GM21825 (cell line): ENCODE measurements at regions not wholly inside any gene's neighbourhood (a gene's known extent, or its start where the extent isn't known, plus 50 kb on each side); places are given as distances from the start of the nearest gene placed in this dataset.

Experiments used
- ATAC-seq: cut with Tn5 transposase; IDR thresholded peaks from one replicate; pipeline ENCODE4 v1.9.1; 2021; ENCODE audit warnings: mild to moderate bottlenecking, moderate library complexity; ENCODE audit not compliant: unreplicated experiment

DNA sequence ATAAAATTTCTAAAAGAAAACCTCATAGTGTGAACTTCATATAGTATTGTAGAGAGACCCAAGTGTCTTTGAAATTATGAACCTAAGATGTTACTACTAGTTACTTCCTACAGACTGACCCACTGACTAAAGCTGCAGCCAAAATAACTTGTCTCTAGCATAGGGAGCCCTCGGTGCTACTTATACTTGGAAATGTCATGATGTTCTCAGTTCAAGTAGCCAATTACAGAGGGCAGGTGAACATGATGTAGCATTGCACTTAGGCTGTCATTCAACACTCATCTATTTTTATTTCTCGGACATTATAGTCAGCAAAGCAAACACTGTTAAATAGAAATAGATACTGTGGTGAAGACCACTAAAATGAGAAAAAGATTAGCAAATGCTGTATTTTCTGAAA lies 165.6 kb downstream of the AREG start:
- ATAC-seq = no peak

GRCh38 chr4:74612837-74613236 lies 167.9 kb downstream of the AREG start:
- no peak for ATAC-seq

- no peak for ATAC-seq
These were observed 168.3 kb downstream of the AREG start for GRCh38 chr4:74613266-74613665.

DNA sequence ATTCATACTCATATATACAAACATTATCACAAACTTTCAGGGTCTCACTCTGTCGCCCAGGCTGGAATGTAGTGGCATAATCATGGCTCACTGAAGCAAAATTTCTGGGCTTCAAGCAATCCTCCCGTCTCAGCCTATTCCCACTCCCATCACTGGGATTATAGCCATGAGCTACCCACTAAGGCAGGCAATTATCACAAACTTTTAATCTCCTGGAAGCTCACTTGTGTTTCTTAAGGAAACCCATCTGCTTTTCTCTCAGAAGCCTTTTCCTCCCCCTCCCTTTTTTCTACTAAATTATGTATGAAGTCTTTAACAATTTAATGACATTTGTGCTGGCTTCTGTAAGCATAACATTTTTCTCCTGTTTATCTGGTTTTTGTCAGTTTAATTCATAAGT lies 170.5 kb downstream of the AREG start:
- no peak for ATAC-seq

DNA sequence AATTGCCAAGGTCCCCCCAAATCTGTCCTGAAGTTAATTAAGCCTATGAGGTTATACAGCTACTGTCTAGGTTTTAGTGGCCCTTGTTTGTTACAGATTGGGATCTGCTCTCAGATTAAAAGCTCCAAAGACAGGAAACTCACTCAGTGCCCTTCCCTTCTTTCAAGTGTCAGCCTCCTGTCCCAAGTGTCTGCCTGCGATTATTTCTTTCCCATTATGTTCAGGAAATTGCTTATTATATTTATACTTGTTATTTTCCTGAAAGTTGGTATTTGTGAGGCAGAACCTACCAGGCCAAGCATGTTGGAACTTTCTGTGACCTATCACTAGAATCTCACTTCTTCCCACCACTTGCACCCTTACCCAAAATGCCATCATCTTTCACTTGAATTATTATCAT lies 173.2 kb downstream of the AREG start:
- ATAC-seq = no peak

- ATAC-seq = no peak
These were observed 173.7 kb downstream of the AREG start for GRCh38 chr4:74618659-74619058.

DNA sequence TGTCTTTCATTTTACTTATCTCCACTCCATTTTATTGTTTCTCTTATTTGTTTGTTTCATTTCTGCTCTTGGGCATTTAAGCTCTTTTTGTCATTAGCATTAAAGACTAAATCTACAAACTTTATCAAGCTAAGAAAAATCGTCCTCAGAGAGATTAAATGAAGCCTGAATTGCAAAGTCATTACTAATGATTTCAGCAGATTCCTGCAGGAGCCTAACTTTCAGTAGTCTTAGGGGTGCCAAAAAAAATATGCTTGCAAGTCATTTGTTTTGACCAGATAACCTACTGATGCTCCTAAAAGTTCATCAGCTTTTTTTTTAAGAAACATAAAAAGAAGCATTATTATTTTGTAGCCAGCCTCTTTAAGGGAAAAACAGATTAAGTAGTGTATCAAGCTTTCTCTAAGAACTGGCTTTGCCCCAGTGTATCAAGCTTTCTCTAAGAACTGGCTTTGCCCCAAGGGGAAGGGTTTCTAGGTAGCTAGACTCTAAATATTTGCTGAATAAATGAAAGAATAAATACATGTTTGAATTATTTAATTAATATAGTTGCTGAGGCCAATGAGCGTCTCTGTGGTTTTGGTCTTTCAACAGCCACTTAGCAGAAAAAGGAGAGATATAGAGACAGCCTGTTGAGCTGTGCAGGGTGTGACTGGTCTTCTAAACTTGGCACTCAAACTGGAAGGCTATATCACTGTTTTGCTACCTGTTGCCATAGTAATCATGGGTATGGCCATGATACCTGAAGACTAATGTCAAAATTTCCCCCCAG lies 174.2 kb downstream of the BTC start:
- ATAC-seq = no peak

DNA sequence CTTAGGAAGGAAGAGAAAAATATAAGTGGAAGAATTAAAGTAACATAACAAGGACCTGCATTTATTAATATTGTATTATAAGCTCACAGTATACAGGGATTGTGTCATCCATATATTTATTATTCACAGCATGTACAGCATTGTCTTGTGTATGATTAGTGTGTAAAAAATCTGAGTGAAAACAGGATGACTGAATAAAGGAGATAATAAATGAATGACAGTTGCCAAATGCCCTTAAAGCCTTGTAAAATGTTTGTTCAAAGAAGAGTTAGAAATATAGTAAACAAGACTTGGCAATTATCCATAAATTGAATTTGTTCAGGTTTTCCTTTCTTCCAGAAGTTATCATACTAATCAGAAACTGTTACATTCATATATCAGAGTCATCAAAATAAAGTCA lies 172.7 kb downstream of the BTC start:
- ATAC-seq = no peak

DNA sequence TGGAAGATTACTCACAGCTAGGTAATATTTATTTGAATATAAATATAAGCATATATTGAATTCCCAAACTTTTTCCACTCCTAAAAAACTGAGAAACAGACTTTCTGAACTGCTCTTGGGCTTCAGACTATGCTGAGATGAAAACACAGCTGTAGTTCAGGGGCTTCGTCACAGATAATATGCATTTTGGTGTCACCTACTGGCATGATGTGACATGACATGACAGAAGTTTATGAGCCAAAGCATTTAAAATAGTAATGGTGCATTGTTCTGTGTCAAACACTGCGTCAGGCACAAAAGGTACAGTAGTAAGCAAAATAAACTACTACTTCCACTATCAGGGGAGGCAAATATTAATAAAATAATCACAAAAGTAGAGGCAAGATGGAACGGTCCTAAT lies 171.3 kb downstream of the BTC start:
- ATAC-seq = no peak

- ATAC-seq = no peak
These were observed 169.8 kb downstream of the BTC start for GRCh38 chr4:74624351-74625151.

DNA sequence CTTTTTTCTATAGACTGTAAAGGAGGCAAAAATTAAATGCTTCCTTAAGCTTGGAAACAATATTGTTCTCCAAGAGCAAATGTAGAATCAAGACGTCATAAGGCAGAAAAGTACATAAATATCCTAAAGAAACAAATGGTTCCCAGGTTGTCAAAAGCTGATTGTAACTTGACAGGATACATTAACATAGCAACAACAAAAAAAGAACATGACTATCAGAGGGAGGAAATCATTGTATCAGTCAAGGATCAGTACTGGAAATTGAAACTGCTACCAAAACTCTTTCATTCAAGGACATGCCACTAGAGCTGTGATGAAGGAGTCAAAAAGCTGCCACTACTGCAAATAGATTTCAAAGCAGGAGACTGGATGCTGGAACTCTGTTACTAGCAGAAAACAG lies 168.3 kb downstream of the BTC start:
- ATAC-seq = no peak

DNA sequence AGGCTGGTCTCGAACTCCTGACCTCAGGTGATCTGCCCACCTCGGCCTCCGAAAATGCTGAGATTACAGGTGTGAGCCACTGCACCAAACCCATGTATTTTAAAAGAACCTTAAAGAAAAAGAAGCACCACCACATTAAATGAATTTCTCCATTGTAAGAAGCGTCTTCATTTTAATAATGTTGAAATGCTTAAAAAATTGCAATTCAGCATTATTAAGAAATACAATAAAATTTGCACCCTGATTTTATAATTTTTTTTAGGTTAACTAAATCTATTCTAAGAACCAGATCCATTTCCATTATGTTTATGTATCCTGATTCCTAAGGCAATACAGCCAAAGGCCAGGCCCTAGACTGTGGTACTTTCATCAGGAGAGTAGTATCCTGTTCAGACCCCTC lies 167.2 kb downstream of the BTC start:
- ATAC-seq = no peak

DNA sequence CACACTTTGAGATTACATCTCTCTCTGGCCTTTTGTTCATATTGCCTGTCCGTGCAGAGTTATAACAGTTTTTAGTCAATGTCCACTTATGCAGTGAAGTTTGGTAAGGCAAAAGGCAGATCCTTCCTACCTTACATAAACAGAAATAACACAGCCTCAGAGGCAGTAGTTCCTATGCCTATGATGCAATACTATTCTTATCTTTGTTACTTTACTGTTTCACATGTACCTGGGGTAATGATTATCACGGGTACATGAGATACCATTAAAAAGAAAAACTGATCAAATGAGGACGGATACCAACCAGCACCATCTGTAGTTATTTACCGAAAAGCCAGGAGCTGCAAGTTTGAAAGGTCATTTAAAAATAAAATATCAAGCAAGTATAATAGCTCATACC lies 166.8 kb downstream of the BTC start:
- ATAC-seq = no peak

GRCh38 chr4:74628852-74629620 lies 165.3 kb downstream of the BTC start:
- no peak for ATAC-seq

DNA sequence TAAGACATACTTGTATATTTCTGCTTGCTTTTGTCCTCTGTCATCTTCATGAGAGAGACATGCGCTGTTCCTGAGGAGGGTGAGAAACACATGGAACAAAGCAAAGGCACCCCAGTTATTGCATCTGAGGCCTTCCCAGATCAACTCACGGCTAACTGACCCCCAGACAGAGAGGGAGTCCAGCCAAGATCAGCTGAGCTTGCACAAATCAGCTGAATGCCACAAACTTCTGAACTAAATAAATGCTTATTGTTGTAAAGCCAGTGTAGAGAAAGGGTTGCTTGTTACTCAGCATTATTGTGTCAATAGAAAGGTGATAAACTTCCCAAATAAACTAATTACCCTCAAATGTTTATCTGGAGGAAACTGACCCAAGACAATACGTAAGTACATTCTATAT lies 163.8 kb downstream of the BTC start:
- ATAC-seq = no peak

- ATAC-seq = no peak
These were observed 163.0 kb downstream of the BTC start for GRCh38 chr4:74631338-74631737.

DNA sequence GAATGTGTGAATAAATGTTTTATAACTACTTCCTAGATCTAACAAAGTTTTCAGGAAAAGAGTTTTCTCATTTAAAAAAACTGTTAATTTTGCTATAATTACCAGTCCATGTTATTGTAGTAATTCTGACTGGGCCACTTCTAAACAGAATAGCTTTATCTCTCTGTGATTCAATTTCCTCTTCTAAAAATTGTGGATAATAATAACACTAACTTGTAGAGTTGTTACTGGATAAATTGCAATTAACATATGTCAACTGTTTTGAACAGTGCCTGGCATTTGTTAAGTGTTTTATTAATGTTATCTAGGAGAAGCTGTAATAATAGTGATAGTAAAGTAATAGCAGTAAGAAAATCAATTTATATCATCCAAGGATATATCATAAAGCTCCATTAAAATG lies 162.3 kb downstream of the BTC start:
- ATAC-seq = no peak

DNA sequence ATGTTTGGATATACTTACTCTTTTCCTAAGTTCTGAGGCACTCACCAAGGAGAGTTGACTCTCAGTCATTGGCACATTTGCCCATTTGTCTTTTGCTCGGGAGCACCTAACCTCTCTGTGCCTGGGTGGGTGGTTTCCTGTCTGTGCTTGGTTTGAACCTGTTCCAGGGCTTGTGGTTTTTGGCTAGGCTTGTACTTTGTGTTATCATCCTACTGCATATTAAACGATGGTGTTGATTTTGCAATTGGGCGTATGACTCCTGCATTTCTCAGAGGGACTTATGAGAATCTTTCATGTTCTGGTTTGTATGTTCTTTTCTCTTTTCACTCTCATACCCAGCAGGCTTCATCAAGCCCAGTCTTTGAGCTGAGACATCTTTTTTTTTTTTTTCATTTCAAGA lies 161.7 kb downstream of the BTC start:
- no peak for ATAC-seq

DNA sequence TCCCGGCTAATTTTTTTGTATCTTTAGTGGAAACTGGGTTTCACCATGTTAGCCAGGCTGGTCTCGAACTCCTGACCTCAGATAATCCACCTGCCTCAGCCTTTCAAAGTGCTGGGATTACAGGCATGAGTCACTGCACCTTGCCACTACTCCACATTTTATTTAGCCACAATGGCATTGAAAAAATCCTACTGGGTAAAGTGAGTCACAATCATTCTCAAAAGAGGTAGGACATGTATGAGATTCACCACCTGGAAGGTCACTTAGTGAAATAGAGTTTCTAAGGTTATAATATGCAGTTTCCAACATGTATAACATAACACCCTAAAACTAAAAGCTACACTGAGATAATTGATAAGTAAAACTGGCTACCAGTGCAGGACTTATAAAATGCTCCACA lies 159.2 kb downstream of the BTC start:
- ATAC-seq = no peak

- ATAC-seq = no peak
These were observed 158.7 kb downstream of the BTC start for GRCh38 chr4:74635490-74636123.

DNA sequence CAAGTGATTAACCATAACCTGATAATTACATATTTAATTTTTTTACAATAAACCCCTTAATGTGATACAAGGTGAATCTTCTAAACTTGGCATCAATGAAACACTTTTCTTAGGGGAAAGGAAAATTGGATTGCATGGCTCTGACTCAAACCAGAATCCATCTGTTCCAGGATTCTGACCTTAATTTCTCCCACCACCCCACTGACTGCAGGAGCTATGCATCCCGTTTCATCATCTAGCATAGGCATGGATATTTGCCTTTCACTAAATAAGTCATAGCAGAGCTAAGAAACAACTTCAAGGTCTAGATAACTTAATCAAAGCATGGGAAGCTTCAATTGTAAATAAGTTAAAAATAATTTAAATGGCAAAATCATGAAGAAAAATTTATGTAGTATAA lies 156.3 kb downstream of the BTC start:
- no peak for ATAC-seq
